Thymus (tissue), 11 donors: ENCODE measurements at regions not wholly inside any gene's neighbourhood (a gene's known extent, or its start where the extent isn't known, plus 50 kb on each side); places are given as distances from the start of the nearest gene placed in this dataset.

Experiments used
- DNase-seq, 9 donors: peaks; one replicate each; pipeline ENCODE4 v3.0.0-alpha.2; 2013; ENCODE audit warnings: low spot score in 9 of 9, low read depth in 6 of 9, missing footprints in 1 of 9
- H3K27ac ChIP-seq, 2 donors: one replicate each; pipeline ENCODE4 v1.5.1; 2013; ENCODE audit warnings: control low read depth in 1 of 2, low read depth in 1 of 2, low read length in 1 of 2, mild to moderate bottlenecking in 1 of 2, moderate library complexity in 1 of 2
- H3K27me3 ChIP-seq, 2 donors: one replicate each; pipeline ENCODE4 v1.5.1; 2013; ENCODE audit warnings: low read length in 1 of 2; ENCODE audit not compliant: control insufficient read depth in 2 of 2, insufficient read depth in 1 of 2
- H3K36me3 ChIP-seq, 2 donors: one replicate each; pipeline ENCODE4 v1.5.1; 2013; ENCODE audit warnings: low read length in 1 of 2, mild to moderate bottlenecking in 1 of 2, moderate library complexity in 1 of 2; ENCODE audit not compliant: control insufficient read depth in 2 of 2, insufficient read depth in 2 of 2
- H3K4me1 ChIP-seq, 2 donors: one replicate each; pipeline ENCODE4 v1.5.1; 2013; ENCODE audit warnings: low read length in 2 of 2; ENCODE audit not compliant: control insufficient read depth in 2 of 2, insufficient read depth in 2 of 2
- H3K4me3 ChIP-seq, 2 donors: one replicate each; pipeline ENCODE4 v1.5.1; 2013; ENCODE audit warnings: low read length in 2 of 2, control low read depth in 1 of 2, mild to moderate bottlenecking in 1 of 2
- H3K9me3 ChIP-seq, 2 donors: one replicate each; pipeline ENCODE4 v1.5.1; 2013; ENCODE audit warnings: low read length in 1 of 2, mild to moderate bottlenecking in 1 of 2; ENCODE audit not compliant: control insufficient read depth in 2 of 2, insufficient read depth in 1 of 2
- WGBS: extraction: QIAGEN DNeasy Blood & Tissue Kit; methylation state at CpG from one replicate; pipeline ENCODE4 v1.1.7; 2013; 5-methylcytosine and 5-hydroxymethylcytosine counted together
- donor health status: healthy.

- Histone ChIP-seq H3K27me3 (no peaks in the 10 kb centered on the region), H3K9me3 (no peaks in the 10 kb centered on the region), H3K36me3 (no peaks in the 10 kb centered on the region), H3K4me1 (no peaks in the 10 kb centered on the region), H3K4me3 (no peak overlapping the region), H3K27ac (no peak overlapping the region)
- WGBS, result 96% methylated on average over 4 of the region's 4 CpGs
- DNase-seq, result no peak
These were observed 376.7 kb upstream of the ZMIZ1 start for GRCh38 chr10:78692071-78692470.

GRCh38 chr10:78695846-78696245, 372.9 kb upstream of the ZMIZ1 start:
- H3K4me3 ChIP-seq, result no peak overlapping the region
- H3K36me3 ChIP-seq, result no peaks in the 10 kb centered on the region
- no peak overlapping the region for H3K27ac ChIP-seq
- DNase-seq, result no peak
- no peaks in the 10 kb centered on the region for H3K27me3 ChIP-seq
- 93% methylated on average over 7 of the region's 7 CpGs for WGBS
- no peaks in the 10 kb centered on the region for H3K9me3 ChIP-seq
- H3K4me1 ChIP-seq, result no peaks in the 10 kb centered on the region

- Histone ChIP-seq H3K4me1 (no peaks in the 10 kb centered on the region), H3K27me3 (no peaks in the 10 kb centered on the region), H3K27ac (no peak overlapping the region), H3K9me3 (no peaks in the 10 kb centered on the region), H3K36me3 (no peaks in the 10 kb centered on the region), H3K4me3 (no peak overlapping the region)
- DNase-seq, result no peak
- WGBS, result 98% methylated on average over 5 of the region's 5 CpGs
These were observed 371.9 kb upstream of the ZMIZ1 start for GRCh38 chr10:78696791-78697395.

DNA sequence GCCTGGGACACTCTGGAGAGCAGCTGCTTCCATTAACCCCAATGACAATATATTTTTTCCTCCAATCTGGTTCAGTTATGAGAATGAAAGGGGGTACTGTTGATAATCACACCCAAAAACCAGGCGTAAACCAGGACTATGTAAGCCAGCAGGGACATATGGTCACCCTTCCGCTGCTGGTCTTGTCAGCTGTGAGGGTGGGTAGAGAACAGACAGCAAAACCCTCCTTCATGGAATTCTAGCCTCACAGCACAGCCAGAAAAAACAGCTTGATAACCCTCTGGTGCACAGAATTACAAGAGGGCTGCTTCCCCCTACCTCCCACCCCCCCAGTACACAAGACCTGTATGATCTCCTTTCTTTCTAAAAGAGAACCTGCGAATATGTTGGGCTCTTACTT, 368.8 kb upstream of the ZMIZ1 start:
- no peaks in the 10 kb centered on the region for H3K36me3 ChIP-seq
- WGBS, result 97% methylated on average over 3 of the region's 3 CpGs
- no peaks in the 10 kb centered on the region for H3K4me1 ChIP-seq
- no peak overlapping the region for H3K27ac ChIP-seq
- DNase-seq, result no peak
- no peaks in the 10 kb centered on the region for H3K9me3 ChIP-seq
- no peaks in the 10 kb centered on the region for H3K27me3 ChIP-seq
- no peak overlapping the region for H3K4me3 ChIP-seq

DNA sequence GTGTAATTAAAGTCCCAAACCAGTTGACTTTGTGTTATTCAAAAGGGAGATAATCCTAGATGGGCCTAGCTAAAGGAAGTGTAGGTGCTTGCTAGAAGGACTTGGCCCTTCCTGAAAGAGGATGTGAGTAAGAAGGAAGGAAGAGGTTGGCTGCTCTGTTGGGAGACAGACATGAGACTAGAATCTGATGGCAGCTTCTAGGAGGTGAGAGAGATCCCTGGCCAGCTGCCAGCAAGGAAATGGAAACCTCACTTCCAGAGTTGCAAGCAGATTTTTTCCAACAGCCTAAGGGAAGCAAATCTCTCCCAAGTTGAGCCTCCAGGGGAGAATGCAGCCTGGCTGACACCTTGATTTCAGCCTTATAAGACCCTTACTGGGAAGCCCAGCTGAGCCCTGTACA, 368.4 kb upstream of the ZMIZ1 start:
- no peak for DNase-seq
- no peaks in the 10 kb centered on the region for H3K9me3 ChIP-seq
- no peaks in the 10 kb centered on the region for H3K4me1 ChIP-seq
- H3K27me3 ChIP-seq, result no peaks in the 10 kb centered on the region
- no peaks in the 10 kb centered on the region for H3K36me3 ChIP-seq
- H3K27ac ChIP-seq, result no peak overlapping the region
- no peak overlapping the region for H3K4me3 ChIP-seq

GRCh38 chr10:78700816-78701520, 367.8 kb upstream of the ZMIZ1 start:
- no peak overlapping the region for H3K27ac ChIP-seq
- no peak for DNase-seq
- no peaks in the 10 kb centered on the region for H3K36me3 ChIP-seq
- no peak overlapping the region for H3K4me3 ChIP-seq
- no peaks in the 10 kb centered on the region for H3K9me3 ChIP-seq
- WGBS, result 94% methylated on average over 2 of the region's 2 CpGs
- H3K4me1 ChIP-seq, result no peaks in the 10 kb centered on the region
- no peaks in the 10 kb centered on the region for H3K27me3 ChIP-seq

DNA sequence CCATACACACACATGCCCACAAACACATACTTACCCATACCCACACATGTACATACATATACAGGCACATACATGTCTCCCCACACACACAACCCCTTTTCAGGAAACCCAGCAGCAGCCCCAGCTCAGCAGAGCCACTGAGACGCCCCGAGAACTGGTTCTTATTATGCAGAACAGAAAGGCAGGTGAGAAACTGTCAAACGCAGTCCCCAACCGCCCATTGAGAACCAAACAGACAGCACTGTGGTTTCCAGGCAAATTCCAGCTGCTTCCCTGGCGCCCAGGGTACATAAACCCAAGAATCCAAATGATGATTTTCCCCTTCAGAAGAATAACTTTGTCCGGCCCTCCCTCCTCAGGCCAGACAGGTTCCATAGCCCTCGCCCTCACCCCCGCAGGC, 366.6 kb upstream of the ZMIZ1 start:
- H3K4me1 ChIP-seq, result no peaks in the 10 kb centered on the region
- no peak for DNase-seq
- H3K27me3 ChIP-seq, result no peaks in the 10 kb centered on the region
- H3K27ac ChIP-seq, result no peak overlapping the region
- H3K9me3 ChIP-seq, result no peaks in the 10 kb centered on the region
- 96% methylated on average over 8 of the region's 8 CpGs for WGBS
- H3K4me3 ChIP-seq, result no peak overlapping the region
- H3K36me3 ChIP-seq, result no peaks in the 10 kb centered on the region

GRCh38 chr10:78702876-78703275, 365.9 kb upstream of the ZMIZ1 start:
- H3K4me1 ChIP-seq, result no peaks in the 10 kb centered on the region
- no peaks in the 10 kb centered on the region for H3K27me3 ChIP-seq
- no peak overlapping the region for H3K27ac ChIP-seq
- H3K9me3 ChIP-seq, result no peaks in the 10 kb centered on the region
- H3K36me3 ChIP-seq, result no peaks in the 10 kb centered on the region
- WGBS, result 78% methylated on average over 6 of the region's 6 CpGs
- H3K4me3 ChIP-seq, result no peak overlapping the region
- no peak for DNase-seq

DNA sequence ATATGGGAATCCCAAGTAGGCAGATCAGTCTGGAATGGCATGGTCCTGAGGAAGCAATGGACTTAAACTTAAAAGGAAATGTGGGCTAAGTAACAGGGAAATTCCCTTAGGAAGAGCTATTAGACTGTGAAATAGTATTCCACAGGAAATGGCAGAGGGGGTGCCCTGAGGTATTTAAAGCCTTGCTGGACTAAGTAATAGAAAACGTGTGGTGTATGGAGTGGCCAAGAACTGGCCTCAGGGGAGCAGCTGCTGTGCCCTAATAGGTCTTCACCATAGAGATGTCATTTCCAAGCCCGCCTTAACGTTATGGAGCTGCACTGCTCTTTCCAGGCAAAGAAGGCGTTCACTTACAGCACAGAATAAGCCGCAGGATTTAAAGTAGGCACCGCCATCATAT, 365.2 kb upstream of the ZMIZ1 start:
- Histone ChIP-seq H3K4me1 (no peaks in the 10 kb centered on the region), H3K4me3 (no peak overlapping the region), H3K9me3 (no peaks in the 10 kb centered on the region), H3K27me3 (no peaks in the 10 kb centered on the region), H3K27ac (no peak overlapping the region), H3K36me3 (no peaks in the 10 kb centered on the region)
- no peak for DNase-seq
- WGBS, result 93% methylated on average over 6 of the region's 6 CpGs
